ENCODE measurements at regions not wholly inside any gene's neighbourhood (a gene's known extent, or its start where the extent isn't known, plus 50 kb on each side); places are given as distances from the start of the nearest gene placed in this dataset.

DNA sequence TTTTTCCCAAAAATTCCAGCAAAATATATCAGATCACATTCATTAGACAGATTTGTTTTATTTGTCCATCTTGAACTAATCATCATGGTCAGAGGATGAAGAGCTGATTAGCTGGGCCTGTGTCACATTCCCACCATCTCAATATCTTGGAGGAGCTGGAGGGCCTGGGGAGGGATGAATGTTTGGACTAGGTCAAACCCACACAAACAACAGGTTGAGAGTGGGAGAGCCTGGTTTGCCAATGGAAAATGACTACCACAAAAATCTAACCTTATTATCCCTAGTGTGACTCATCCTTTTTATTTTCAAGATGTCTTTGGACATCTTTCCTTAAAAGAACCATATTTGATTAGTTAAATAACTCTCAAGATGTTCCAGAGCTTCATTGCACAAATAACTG lies 242.4 kb downstream of the OGFRL1 start:
- Histone ChIP-seq H3K79me2 (ENCODE audit: low read length) (no peaks in the 10 kb centered on the region), H3K4me3 (ENCODE audit: low read length) (no peak overlapping the region), H3K9me2 (replicated peaks; ENCODE audit: insufficient read depth, low read length) (no peaks in the 10 kb centered on the region), H2AFZ (ENCODE audit: low read length) (no peak overlapping the region), H3K36me3 (ENCODE audit: insufficient read depth, low read length) (no peaks in the 10 kb centered on the region), H3K4me2 (ENCODE audit: low read depth, low read length, poor library complexity, severe bottlenecking) (no peak overlapping the region), H3K27ac (ENCODE audit: low read length) (no peak overlapping the region), H4K20me1 (ENCODE audit: insufficient read depth, low read depth, low read length) (no peaks in the 10 kb centered on the region), H3K9ac (ENCODE audit: low read length) (no peak overlapping the region), H3K9me3 (ENCODE audit: low read length) (no peaks in the 10 kb centered on the region), H3K27me3 (ENCODE audit: low read length) (no peaks in the 10 kb centered on the region), H3K4me1 (ENCODE audit: low read length) (no peaks in the 10 kb centered on the region)
- no peak for DNase-seq

GRCh38 chr6:71531841-71532240 lies 243.2 kb downstream of the OGFRL1 start:
- Histone ChIP-seq H3K4me1 (ENCODE audit: low read length) (no peaks in the 10 kb centered on the region), H3K9me2 (replicated peaks; ENCODE audit: insufficient read depth, low read length) (no peaks in the 10 kb centered on the region), H3K27ac (ENCODE audit: low read length) (no peak overlapping the region), H3K9ac (ENCODE audit: low read length) (no peak overlapping the region), H3K79me2 (ENCODE audit: low read length) (no peaks in the 10 kb centered on the region), H4K20me1 (ENCODE audit: insufficient read depth, low read depth, low read length) (no peaks in the 10 kb centered on the region), H2AFZ (ENCODE audit: low read length) (no peak overlapping the region), H3K27me3 (ENCODE audit: low read length) (no peaks in the 10 kb centered on the region), H3K4me3 (ENCODE audit: low read length) (no peak overlapping the region), H3K36me3 (ENCODE audit: insufficient read depth, low read length) (no peaks in the 10 kb centered on the region), H3K9me3 (ENCODE audit: low read length) (no peaks in the 10 kb centered on the region), H3K4me2 (ENCODE audit: low read depth, low read length, poor library complexity, severe bottlenecking) (no peak overlapping the region)
- no peak for DNase-seq

DNA sequence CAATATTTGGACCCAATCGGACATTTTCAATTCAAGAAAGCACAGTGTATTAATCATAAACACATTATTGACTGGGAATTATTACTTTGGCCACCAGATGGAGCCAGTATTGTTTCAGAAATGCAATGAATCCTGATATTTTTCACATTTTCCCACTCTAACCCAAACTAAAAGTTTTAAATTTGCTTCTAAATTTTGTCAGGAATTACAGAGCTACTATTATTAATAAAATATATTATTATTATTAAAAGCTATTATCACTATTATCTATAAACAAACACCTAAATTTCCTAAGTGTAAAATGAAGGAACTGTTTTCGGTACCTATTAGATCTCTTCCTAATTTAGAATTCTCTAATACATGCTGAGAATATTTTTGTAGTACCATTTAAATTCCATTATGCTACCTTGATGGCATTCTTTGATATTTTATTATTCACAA lies 245.3 kb downstream of the OGFRL1 start:
- Histone ChIP-seq H3K36me3 (ENCODE audit: insufficient read depth, low read length) (no peaks in the 10 kb centered on the region), H3K9me3 (ENCODE audit: low read length) (no peaks in the 10 kb centered on the region), H3K27ac (ENCODE audit: low read length) (no peak overlapping the region), H3K27me3 (ENCODE audit: low read length) (no peaks in the 10 kb centered on the region), H3K9me2 (replicated peaks; ENCODE audit: insufficient read depth, low read length) (no peaks in the 10 kb centered on the region), H3K9ac (ENCODE audit: low read length) (no peak overlapping the region), H2AFZ (ENCODE audit: low read length) (no peak overlapping the region), H4K20me1 (ENCODE audit: insufficient read depth, low read depth, low read length) (no peaks in the 10 kb centered on the region), H3K4me2 (ENCODE audit: low read depth, low read length, poor library complexity, severe bottlenecking) (no peak overlapping the region), H3K79me2 (ENCODE audit: low read length) (no peaks in the 10 kb centered on the region), H3K4me3 (ENCODE audit: low read length) (no peak overlapping the region), H3K4me1 (ENCODE audit: low read length) (no peaks in the 10 kb centered on the region)
- DNase-seq = no peak

DNA sequence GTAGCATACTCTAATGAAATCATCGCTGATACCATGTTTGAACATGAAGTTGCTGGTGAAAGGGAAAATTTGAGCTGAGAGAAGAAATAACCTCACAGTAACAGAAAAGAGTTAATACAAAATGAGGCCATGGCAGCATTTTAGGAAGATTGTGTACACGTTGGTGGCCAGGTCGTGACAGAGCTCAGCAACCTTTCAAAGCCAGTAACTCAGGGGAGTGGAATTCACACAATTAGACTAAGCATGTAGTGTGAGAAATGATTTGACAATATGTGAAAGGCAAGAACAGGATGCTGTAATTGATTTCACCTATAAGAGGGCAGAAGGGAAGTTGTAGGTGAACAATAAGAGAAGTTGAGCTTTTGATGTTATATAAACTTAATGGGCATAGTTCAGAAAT lies 246.3 kb downstream of the OGFRL1 start:
- Histone ChIP-seq H2AFZ (ENCODE audit: low read length) (no peak overlapping the region), H3K4me3 (ENCODE audit: low read length) (no peak overlapping the region), H3K4me2 (ENCODE audit: low read depth, low read length, poor library complexity, severe bottlenecking) (no peak overlapping the region), H3K9me2 (replicated peaks; ENCODE audit: insufficient read depth, low read length) (no peaks in the 10 kb centered on the region), H3K79me2 (ENCODE audit: low read length) (no peaks in the 10 kb centered on the region), H4K20me1 (ENCODE audit: insufficient read depth, low read depth, low read length) (no peaks in the 10 kb centered on the region), H3K9me3 (ENCODE audit: low read length) (no peaks in the 10 kb centered on the region), H3K4me1 (ENCODE audit: low read length) (no peaks in the 10 kb centered on the region), H3K27me3 (ENCODE audit: low read length) (no peaks in the 10 kb centered on the region), H3K27ac (ENCODE audit: low read length) (no peak overlapping the region), H3K9ac (ENCODE audit: low read length) (no peak overlapping the region), H3K36me3 (ENCODE audit: insufficient read depth, low read length) (no peaks in the 10 kb centered on the region)
- DNase-seq = no peak

- H3K4me3 ChIP-seq (ENCODE audit: low read length) = no peak overlapping the region
- no peak for DNase-seq
- no peaks in the 10 kb centered on the region for H3K27me3 ChIP-seq (ENCODE audit: low read length)
- no peaks in the 10 kb centered on the region for H3K36me3 ChIP-seq (ENCODE audit: insufficient read depth, low read length)
- H3K9ac ChIP-seq (ENCODE audit: low read length) = no peak overlapping the region
- no peaks in the 10 kb centered on the region for H3K79me2 ChIP-seq (ENCODE audit: low read length)
- H3K4me1 ChIP-seq (ENCODE audit: low read length) = no peaks in the 10 kb centered on the region
- H3K9me3 ChIP-seq (ENCODE audit: low read length) = no peaks in the 10 kb centered on the region
- no peaks in the 10 kb centered on the region for H4K20me1 ChIP-seq (ENCODE audit: insufficient read depth, low read depth, low read length)
- no peak overlapping the region for H2AFZ ChIP-seq (ENCODE audit: low read length)
- H3K9me2 ChIP-seq (replicated peaks; ENCODE audit: insufficient read depth, low read length) = no peaks in the 10 kb centered on the region
- no peak overlapping the region for H3K4me2 ChIP-seq (ENCODE audit: low read depth, low read length, poor library complexity, severe bottlenecking)
- no peak overlapping the region for H3K27ac ChIP-seq (ENCODE audit: low read length)
Observed at GRCh38 chr6:71537717-71538116, 249.1 kb downstream of the OGFRL1 start.

DNA sequence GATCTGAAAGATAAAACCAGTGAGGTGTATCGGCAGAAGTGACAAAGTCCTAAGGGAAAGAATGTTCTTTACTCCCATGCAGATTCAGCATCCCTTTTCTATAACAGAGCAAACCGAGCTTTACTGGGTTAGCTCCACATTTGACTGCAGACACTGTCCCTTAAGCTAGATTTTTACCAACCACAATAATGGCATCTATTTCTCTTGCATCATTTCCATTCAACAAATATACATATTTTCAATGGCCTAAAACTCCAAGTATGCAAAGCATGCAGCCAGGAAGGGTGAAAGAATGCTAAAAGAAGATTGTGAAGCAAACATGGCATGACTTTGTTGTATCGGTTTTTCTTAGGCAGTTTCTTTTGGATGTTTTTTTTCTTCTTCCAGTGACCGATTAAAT lies 255.4 kb downstream of the OGFRL1 start:
- Histone ChIP-seq H3K9me2 (replicated peaks; ENCODE audit: insufficient read depth, low read length) (no peaks in the 10 kb centered on the region), H3K27ac (ENCODE audit: low read length) (no peak overlapping the region), H3K9me3 (ENCODE audit: low read length) (no peaks in the 10 kb centered on the region)

DNA sequence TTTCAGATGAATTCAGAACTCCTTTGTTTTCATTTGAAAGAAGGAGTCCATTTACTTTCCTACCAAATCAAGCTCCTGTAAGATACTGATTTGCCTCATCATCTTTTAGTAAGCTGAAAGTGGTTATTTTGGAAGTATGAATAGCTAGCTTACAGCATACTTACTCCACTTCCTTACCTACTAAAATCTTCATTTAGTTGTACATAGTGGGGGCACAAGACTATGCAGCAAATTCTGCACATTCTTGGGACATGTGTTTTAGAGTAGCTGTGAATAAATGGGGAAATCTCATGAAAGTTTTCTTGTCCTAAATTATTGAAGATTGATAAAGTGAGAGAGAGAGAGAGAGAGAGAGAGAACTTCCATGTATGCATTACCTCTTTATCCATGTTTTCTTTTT lies 256.3 kb downstream of the OGFRL1 start:
- Histone ChIP-seq H3K27ac (ENCODE audit: low read length) (no peak overlapping the region), H3K4me3 (ENCODE audit: low read length) (no peak overlapping the region), H3K9me2 (replicated peaks; ENCODE audit: insufficient read depth, low read length) (no peaks in the 10 kb centered on the region), H3K36me3 (ENCODE audit: insufficient read depth, low read length) (no peaks in the 10 kb centered on the region), H3K27me3 (ENCODE audit: low read length) (no peaks in the 10 kb centered on the region), H3K4me2 (ENCODE audit: low read depth, low read length, poor library complexity, severe bottlenecking) (no peak overlapping the region), H3K4me1 (ENCODE audit: low read length) (no peaks in the 10 kb centered on the region), H2AFZ (ENCODE audit: low read length) (no peak overlapping the region), H3K9me3 (ENCODE audit: low read length) (no peaks in the 10 kb centered on the region), H3K9ac (ENCODE audit: low read length) (no peak overlapping the region), H4K20me1 (ENCODE audit: insufficient read depth, low read depth, low read length) (no peaks in the 10 kb centered on the region), H3K79me2 (ENCODE audit: low read length) (no peaks in the 10 kb centered on the region)
- DNase-seq = no peak

More for the DNA sequence above, 255.4 kb downstream of the OGFRL1 start:
- Histone ChIP-seq H4K20me1 (ENCODE audit: insufficient read depth, low read depth, low read length) (no peaks in the 10 kb centered on the region), H3K4me2 (ENCODE audit: low read depth, low read length, poor library complexity, severe bottlenecking) (no peak overlapping the region), H2AFZ (ENCODE audit: low read length) (no peak overlapping the region), H3K79me2 (ENCODE audit: low read length) (no peaks in the 10 kb centered on the region), H3K4me3 (ENCODE audit: low read length) (no peak overlapping the region), H3K4me1 (ENCODE audit: low read length) (no peaks in the 10 kb centered on the region), H3K9ac (ENCODE audit: low read length) (no peak overlapping the region), H3K27me3 (ENCODE audit: low read length) (no peaks in the 10 kb centered on the region), H3K36me3 (ENCODE audit: insufficient read depth, low read length) (no peaks in the 10 kb centered on the region)
- DNase-seq = no peak

DNA sequence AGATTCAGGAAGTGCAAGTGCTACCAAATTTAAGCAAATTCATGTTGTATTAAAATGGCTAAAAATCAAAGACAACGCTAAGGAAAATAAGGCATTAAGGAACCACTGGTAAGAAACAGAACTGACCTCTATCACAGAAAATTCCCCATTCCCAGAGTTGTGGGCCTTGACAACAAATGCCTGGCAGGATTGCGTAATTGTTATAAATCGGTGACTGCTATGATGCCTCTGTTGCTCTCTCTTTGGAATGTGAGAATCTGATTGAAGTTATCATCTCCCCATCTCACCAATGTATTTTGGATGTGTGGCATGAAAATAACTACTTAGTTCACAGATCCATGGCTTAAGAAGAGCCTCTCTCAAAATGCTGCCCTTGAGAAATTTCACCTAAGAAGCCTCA lies 257.3 kb downstream of the OGFRL1 start:
- Histone ChIP-seq H2AFZ (ENCODE audit: low read length) (no peak overlapping the region), H3K4me2 (ENCODE audit: low read depth, low read length, poor library complexity, severe bottlenecking) (no peak overlapping the region), H3K9me3 (ENCODE audit: low read length) (no peaks in the 10 kb centered on the region), H3K36me3 (ENCODE audit: insufficient read depth, low read length) (no peaks in the 10 kb centered on the region), H3K4me3 (ENCODE audit: low read length) (no peak overlapping the region), H3K27ac (ENCODE audit: low read length) (no peak overlapping the region), H4K20me1 (ENCODE audit: insufficient read depth, low read depth, low read length) (no peaks in the 10 kb centered on the region), H3K9ac (ENCODE audit: low read length) (no peak overlapping the region), H3K9me2 (replicated peaks; ENCODE audit: insufficient read depth, low read length) (no peaks in the 10 kb centered on the region), H3K79me2 (ENCODE audit: low read length) (no peaks in the 10 kb centered on the region), H3K27me3 (ENCODE audit: low read length) (no peaks in the 10 kb centered on the region), H3K4me1 (ENCODE audit: low read length) (no peaks in the 10 kb centered on the region)
- DNase-seq = no peak

DNA sequence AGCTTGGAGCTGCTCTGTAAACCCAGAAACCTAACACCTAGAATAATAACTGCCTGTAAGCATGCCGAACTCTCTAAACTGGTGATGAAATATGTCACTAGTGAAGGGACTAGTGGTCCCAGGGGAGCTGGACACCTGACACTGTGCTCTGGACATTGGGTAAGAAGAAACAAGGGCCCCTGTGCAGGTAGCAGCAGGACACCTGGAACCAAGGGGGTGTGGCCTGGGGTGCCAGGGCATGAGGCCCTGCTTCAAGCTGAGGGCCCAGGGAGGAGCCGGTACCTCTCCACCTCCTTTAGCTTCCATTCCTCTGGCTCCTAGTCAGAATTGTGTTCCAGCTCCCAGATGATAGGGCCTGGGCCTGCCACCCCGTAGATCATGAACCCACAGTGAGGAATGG lies 263.2 kb downstream of the OGFRL1 start:
- H4K20me1 ChIP-seq (ENCODE audit: insufficient read depth, low read depth, low read length) = no peaks in the 10 kb centered on the region
- no peak for DNase-seq
- no peaks in the 10 kb centered on the region for H3K79me2 ChIP-seq (ENCODE audit: low read length)
- H3K9me3 ChIP-seq (ENCODE audit: low read length) = no peaks in the 10 kb centered on the region
- H3K9me2 ChIP-seq (replicated peaks; ENCODE audit: insufficient read depth, low read length) = no peaks in the 10 kb centered on the region
- no peaks in the 10 kb centered on the region for H3K36me3 ChIP-seq (ENCODE audit: insufficient read depth, low read length)
- H3K4me3 ChIP-seq (ENCODE audit: low read length) = no peak overlapping the region
- H3K9ac ChIP-seq (ENCODE audit: low read length) = no peak overlapping the region
- H2AFZ ChIP-seq (ENCODE audit: low read length) = no peak overlapping the region
- H3K27me3 ChIP-seq (ENCODE audit: low read length) = no peaks in the 10 kb centered on the region
- no peak overlapping the region for H3K4me2 ChIP-seq (ENCODE audit: low read depth, low read length, poor library complexity, severe bottlenecking)
- no peak overlapping the region for H3K27ac ChIP-seq (ENCODE audit: low read length)
- no peaks in the 10 kb centered on the region for H3K4me1 ChIP-seq (ENCODE audit: low read length)

All from Karpas-422 (cell line).